Duodenal mucosa (tissue), 2 donors: ENCODE measurements at regions not wholly inside any gene's neighbourhood (a gene's known extent, or its start where the extent isn't known, plus 50 kb on each side); places are given as distances from the start of the nearest gene placed in this dataset.

ENCODE experiments used
- H3K27ac ChIP-seq: one replicate; pipeline ENCODE4 v1.7.0; 2013; ENCODE audit warnings: low read depth, low read length
- H3K27me3 ChIP-seq, 2 donors: one replicate each; pipeline ENCODE4 v1.7.0; 2013; ENCODE audit warnings: low read length in 2 of 2, control low read depth in 1 of 2; ENCODE audit not compliant: insufficient read depth in 2 of 2, control insufficient read depth in 1 of 2
- H3K36me3 ChIP-seq, 2 donors: one replicate each; pipeline ENCODE4 v1.7.0; 2013; ENCODE audit warnings: low read length in 2 of 2, control low read depth in 1 of 2; ENCODE audit not compliant: insufficient read depth in 2 of 2, control insufficient read depth in 1 of 2
- H3K4me1 ChIP-seq, 2 donors: one replicate each; pipeline ENCODE4 v1.7.0; 2013; ENCODE audit warnings: low read length in 2 of 2, control low read depth in 1 of 2; ENCODE audit not compliant: insufficient read depth in 2 of 2, control insufficient read depth in 1 of 2
- H3K4me3 ChIP-seq, 2 donors: one replicate each; pipeline ENCODE4 v1.7.0; 2013; ENCODE audit warnings: low read length in 2 of 2, low read depth in 1 of 2
- H3K9ac ChIP-seq, 2 donors: one replicate each; pipeline ENCODE4 v1.7.0; 2013; ENCODE audit warnings: low read length in 2 of 2, low read depth in 1 of 2
- H3K9me3 ChIP-seq, 2 donors: one replicate each; pipeline ENCODE4 v1.7.0; 2013; ENCODE audit warnings: low read length in 2 of 2, control low read depth in 1 of 2; ENCODE audit not compliant: control insufficient read depth in 1 of 2

- Histone ChIP-seq H3K9ac (no peak overlapping the region), H3K27ac (no peak overlapping the region), H3K4me1 (no peaks in the 10 kb centered on the region), H3K9me3 (no peaks in the 10 kb centered on the region), H3K36me3 (peaks cover 32 to 79% of the 10 kb centered on the region in 2 donors), H3K4me3 (no peak overlapping the region), H3K27me3 (no peaks in the 10 kb centered on the region)
Measured at GRCh38 chr14:71730471-71730870, 201.8 kb upstream of the RGS6 start.

GRCh38 chr14:71731096-71731495 lies 201.1 kb upstream of the RGS6 start:
- H3K9me3 ChIP-seq, result no peaks in the 10 kb centered on the region
- H3K27me3 ChIP-seq, result no peaks in the 10 kb centered on the region
- H3K36me3 ChIP-seq, result peaks cover 32 to 78% of the 10 kb centered on the region in 2 donors
- H3K4me1 ChIP-seq, result no peaks in the 10 kb centered on the region
- H3K9ac ChIP-seq, result no peak overlapping the region
- no peak overlapping the region for H3K4me3 ChIP-seq
- H3K27ac ChIP-seq, result no peak overlapping the region

GRCh38 chr14:71733210-71733883 lies 198.9 kb upstream of the RGS6 start:
- no peaks in the 10 kb centered on the region for H3K4me1 ChIP-seq
- no peaks in the 10 kb centered on the region for H3K27me3 ChIP-seq
- H3K36me3 ChIP-seq, result peaks cover 36 to 81% of the 10 kb centered on the region in 2 donors
- no peak overlapping the region for H3K27ac ChIP-seq
- no peak overlapping the region for H3K4me3 ChIP-seq
- no peak overlapping the region for H3K9ac ChIP-seq
- H3K9me3 ChIP-seq, result no peaks in the 10 kb centered on the region

GRCh38 chr14:71734076-71734475 lies 198.2 kb upstream of the RGS6 start:
- H3K4me3 ChIP-seq, result no peak overlapping the region
- peaks cover 36 to 84% of the 10 kb centered on the region in 2 donors for H3K36me3 ChIP-seq
- no peaks in the 10 kb centered on the region for H3K27me3 ChIP-seq
- H3K4me1 ChIP-seq, result no peaks in the 10 kb centered on the region
- H3K9ac ChIP-seq, result no peak overlapping the region
- H3K9me3 ChIP-seq, result no peaks in the 10 kb centered on the region
- H3K27ac ChIP-seq, result no peak overlapping the region

GRCh38 chr14:71734885-71735284 lies 197.3 kb upstream of the RGS6 start:
- Histone ChIP-seq H3K27me3 (no peaks in the 10 kb centered on the region), H3K4me1 (no peaks in the 10 kb centered on the region), H3K36me3 (peaks cover 33 to 78% of the 10 kb centered on the region in 2 donors), H3K9ac (no peak overlapping the region), H3K9me3 (no peaks in the 10 kb centered on the region), H3K4me3 (no peak overlapping the region), H3K27ac (no peak overlapping the region)

- Histone ChIP-seq H3K36me3 (peaks cover 14 to 50% of the 10 kb centered on the region in 2 donors), H3K4me3 (no peak overlapping the region), H3K9ac (no peak overlapping the region), H3K27ac (no peak overlapping the region), H3K9me3 (no peaks in the 10 kb centered on the region), H3K27me3 (no peaks in the 10 kb centered on the region), H3K4me1 (no peaks in the 10 kb centered on the region)
Measured at GRCh38 chr14:71737760-71738159, 194.5 kb upstream of the RGS6 start.

- Histone ChIP-seq H3K9ac (no peak overlapping the region), H3K27me3 (no peaks in the 10 kb centered on the region), H3K4me3 (no peak overlapping the region), H3K36me3 (peaks cover 4 to 39% of the 10 kb centered on the region in 2 donors), H3K9me3 (no peaks in the 10 kb centered on the region), H3K4me1 (no peaks in the 10 kb centered on the region), H3K27ac (no peak overlapping the region)
Measured at GRCh38 chr14:71739273-71739990, 192.8 kb upstream of the RGS6 start.

- Histone ChIP-seq H3K27me3 (no peaks in the 10 kb centered on the region), H3K27ac (no peak overlapping the region)
Measured at GRCh38 chr14:71741241-71741640, 191.0 kb upstream of the RGS6 start.

GRCh38 chr14:71742485-71742884 lies 189.7 kb upstream of the RGS6 start:
- Histone ChIP-seq H3K9me3 (peaks cover 0 to 3% of the 10 kb centered on the region in 2 donors), H3K9ac (no peak overlapping the region), H3K27me3 (no peaks in the 10 kb centered on the region), H3K36me3 (peaks cover under 1 to 13% of the 10 kb centered on the region in 2 donors), H3K4me1 (no peaks in the 10 kb centered on the region), H3K27ac (no peak overlapping the region), H3K4me3 (no peak overlapping the region)

More at GRCh38 chr14:71741241-71741640, 191.0 kb upstream of the RGS6 start:
- H3K9me3 ChIP-seq, result no peaks in the 10 kb centered on the region
- H3K9ac ChIP-seq, result no peak overlapping the region
- peaks cover 4 to 26% of the 10 kb centered on the region in 2 donors for H3K36me3 ChIP-seq
- no peaks in the 10 kb centered on the region for H3K4me1 ChIP-seq
- no peak overlapping the region for H3K4me3 ChIP-seq

GRCh38 chr14:71745072-71745471 lies 187.2 kb upstream of the RGS6 start:
- no peaks in the 10 kb centered on the region for H3K27me3 ChIP-seq
- H3K9ac ChIP-seq, result no peak overlapping the region
- H3K4me1 ChIP-seq, result no peaks in the 10 kb centered on the region
- H3K36me3 ChIP-seq, result no peaks in the 10 kb centered on the region
- H3K9me3 ChIP-seq, result peaks cover 6 to 14% of the 10 kb centered on the region in 2 donors
- H3K27ac ChIP-seq, result no peak overlapping the region
- H3K4me3 ChIP-seq, result no peak overlapping the region
